Mammary epithelial cell (primary cell): ENCODE measurements at regions not wholly inside any gene's neighbourhood (a gene's known extent, or its start where the extent isn't known, plus 50 kb on each side); places are given as distances from the start of the nearest gene placed in this dataset.

Experiments
- EZH2 ChIP-seq: IDR thresholded peaks from 2 replicates; pipeline ENCODE4 v1.6.1; 2012; ENCODE audit warnings: low read length, inconsistent platforms, borderline replicate concordance
- TF ChIP-seq, protein P1 (sequence below), 2 donors: IDR thresholded peaks in 1 of 2; conservative IDR thresholded peaks in 1 of 2; 2 replicates each; pipeline ENCODE4 v1.5.1; 2011 to 2012; ENCODE audit warnings: inconsistent platforms in 2 of 2, low read length in 2 of 2, mild to moderate bottlenecking in 2 of 2, control low read depth in 1 of 2, low read depth in 1 of 2; ENCODE audit not compliant: insufficient read depth in 1 of 2; ENCODE audit errors: extremely low read depth in 1 of 2

DNA sequence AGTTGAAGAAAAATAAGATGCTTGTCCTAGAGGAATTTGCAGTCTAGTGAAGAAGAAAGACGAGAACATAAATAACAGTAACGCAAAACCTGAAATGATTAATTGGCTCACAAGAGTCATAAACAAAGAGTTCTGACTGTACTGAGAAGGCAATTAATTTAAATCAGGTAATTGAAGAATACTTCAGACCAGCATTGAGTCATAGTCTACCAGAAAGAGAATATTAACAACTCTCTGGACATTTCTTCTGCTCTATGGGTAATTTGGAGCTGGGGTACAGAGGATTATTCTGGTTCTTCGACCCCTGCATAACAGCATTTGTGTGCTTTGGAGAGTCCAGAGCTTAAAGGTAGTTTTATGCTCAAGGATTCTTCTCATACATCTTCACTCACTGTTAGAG, 390.3 kb upstream of the DCN start:
- no peak for TF ChIP-seq EZH2
- TF ChIP-seq, protein P1, sequence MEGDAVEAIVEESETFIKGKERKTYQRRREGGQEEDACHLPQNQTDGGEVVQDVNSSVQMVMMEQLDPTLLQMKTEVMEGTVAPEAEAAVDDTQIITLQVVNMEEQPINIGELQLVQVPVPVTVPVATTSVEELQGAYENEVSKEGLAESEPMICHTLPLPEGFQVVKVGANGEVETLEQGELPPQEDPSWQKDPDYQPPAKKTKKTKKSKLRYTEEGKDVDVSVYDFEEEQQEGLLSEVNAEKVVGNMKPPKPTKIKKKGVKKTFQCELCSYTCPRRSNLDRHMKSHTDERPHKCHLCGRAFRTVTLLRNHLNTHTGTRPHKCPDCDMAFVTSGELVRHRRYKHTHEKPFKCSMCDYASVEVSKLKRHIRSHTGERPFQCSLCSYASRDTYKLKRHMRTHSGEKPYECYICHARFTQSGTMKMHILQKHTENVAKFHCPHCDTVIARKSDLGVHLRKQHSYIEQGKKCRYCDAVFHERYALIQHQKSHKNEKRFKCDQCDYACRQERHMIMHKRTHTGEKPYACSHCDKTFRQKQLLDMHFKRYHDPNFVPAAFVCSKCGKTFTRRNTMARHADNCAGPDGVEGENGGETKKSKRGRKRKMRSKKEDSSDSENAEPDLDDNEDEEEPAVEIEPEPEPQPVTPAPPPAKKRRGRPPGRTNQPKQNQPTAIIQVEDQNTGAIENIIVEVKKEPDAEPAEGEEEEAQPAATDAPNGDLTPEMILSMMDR (conservative IDR thresholded peaks at IDR 0.05 in 1 of 2, IDR thresholded peaks at IDR 0.05 in 1 of 2; ENCODE audit: extremely low read depth in 1 of 2, insufficient read depth in 1 of 2, low read depth in 1 of 2, low read length in 2 of 2) = no peak
